ENCODE measurements at regions not wholly inside any gene's neighbourhood (a gene's known extent, or its start where the extent isn't known, plus 50 kb on each side); places are given as distances from the start of the nearest gene placed in this dataset.

- Histone ChIP-seq H4K20me1 (ENCODE audit: insufficient read depth, low read length, poor library complexity, severe bottlenecking) (no peaks in the 10 kb centered on the region), H3K4me3 (ENCODE audit: low read length, poor library complexity, severe bottlenecking) (no peak overlapping the region), H3F3A (ENCODE audit: low read depth) (no peaks in the 10 kb centered on the region), H3K9me3 (ENCODE audit: insufficient read depth, low read depth, low read length) (no peaks in the 10 kb centered on the region), H3K36me3 (ENCODE audit: insufficient read depth, low read length) (no peaks in the 10 kb centered on the region), H3K27me3 (ENCODE audit: insufficient read depth, low read length, poor library complexity, severe bottlenecking) (no peaks in the 10 kb centered on the region), H3K4me1 (ENCODE audit: insufficient read depth, low read length, poor library complexity, severe bottlenecking) (no peaks in the 10 kb centered on the region), H3K9me2 (replicated peaks; ENCODE audit: low read depth, low read length) (no peaks in the 10 kb centered on the region), H2AFZ (ENCODE audit: low read length) (no peak overlapping the region; the same call in 1 of the 2 replicates), H3K79me2 (ENCODE audit: insufficient read depth, low read length) (no peaks in the 10 kb centered on the region), H3K4me2 (ENCODE audit: low read depth, low read length, poor library complexity, severe bottlenecking) (no peak overlapping the region), H3K9ac (ENCODE audit: low read depth, low read length, poor library complexity, severe bottlenecking) (no peak overlapping the region)
- TF ChIP-seq EZH2phosphoT487 (IDR thresholded peaks at IDR 0.05; ENCODE audit: borderline replicate concordance) (no peak), CTCF (conservative IDR thresholded peaks at IDR 0.05; ENCODE audit: low read length) (no peak)
These were observed 148.7 kb upstream of the DSEL start for GRCh38 chr18:67665266-67665665.

GRCh38 chr18:67662996-67663395 lies 146.5 kb upstream of the DSEL start:
- TF ChIP-seq EZH2phosphoT487 (IDR thresholded peaks at IDR 0.05; ENCODE audit: borderline replicate concordance) (no peak), CTCF (conservative IDR thresholded peaks at IDR 0.05; ENCODE audit: low read length) (no peak)
- no peaks in the 10 kb centered on the region for H3K4me1 ChIP-seq (ENCODE audit: insufficient read depth, low read length, poor library complexity, severe bottlenecking)

GRCh38 chr18:67661555-67661954 lies 145.0 kb upstream of the DSEL start:
- H3K4me3 ChIP-seq (ENCODE audit: low read length, poor library complexity, severe bottlenecking) = no peak overlapping the region
- H3K36me3 ChIP-seq (ENCODE audit: insufficient read depth, low read length) = no peaks in the 10 kb centered on the region

More at GRCh38 chr18:67662996-67663395, 146.5 kb upstream of the DSEL start:
- Histone ChIP-seq H3K9me3 (ENCODE audit: insufficient read depth, low read depth, low read length) (no peaks in the 10 kb centered on the region), H3K36me3 (ENCODE audit: insufficient read depth, low read length) (no peaks in the 10 kb centered on the region), H3K4me3 (ENCODE audit: low read length, poor library complexity, severe bottlenecking) (no peak overlapping the region), H3F3A (ENCODE audit: low read depth) (no peaks in the 10 kb centered on the region), H3K4me2 (ENCODE audit: low read depth, low read length, poor library complexity, severe bottlenecking) (no peak overlapping the region), H2AFZ (ENCODE audit: low read length) (no peak overlapping the region), H3K27me3 (ENCODE audit: insufficient read depth, low read length, poor library complexity, severe bottlenecking) (no peaks in the 10 kb centered on the region), H4K20me1 (ENCODE audit: insufficient read depth, low read length, poor library complexity, severe bottlenecking) (no peaks in the 10 kb centered on the region), H3K9ac (ENCODE audit: low read depth, low read length, poor library complexity, severe bottlenecking) (no peak overlapping the region), H3K79me2 (ENCODE audit: insufficient read depth, low read length) (no peaks in the 10 kb centered on the region), H3K9me2 (replicated peaks; ENCODE audit: low read depth, low read length) (no peaks in the 10 kb centered on the region)

More at GRCh38 chr18:67661555-67661954, 145.0 kb upstream of the DSEL start:
- Histone ChIP-seq H3K4me2 (ENCODE audit: low read depth, low read length, poor library complexity, severe bottlenecking) (no peak overlapping the region), H3F3A (ENCODE audit: low read depth) (no peaks in the 10 kb centered on the region), H3K79me2 (ENCODE audit: insufficient read depth, low read length) (no peaks in the 10 kb centered on the region), H3K9ac (ENCODE audit: low read depth, low read length, poor library complexity, severe bottlenecking) (no peak overlapping the region), H3K4me1 (ENCODE audit: insufficient read depth, low read length, poor library complexity, severe bottlenecking) (no peaks in the 10 kb centered on the region), H4K20me1 (ENCODE audit: insufficient read depth, low read length, poor library complexity, severe bottlenecking) (no peaks in the 10 kb centered on the region), H3K27me3 (ENCODE audit: insufficient read depth, low read length, poor library complexity, severe bottlenecking) (no peaks in the 10 kb centered on the region), H3K9me2 (replicated peaks; ENCODE audit: low read depth, low read length) (no peaks in the 10 kb centered on the region), H2AFZ (ENCODE audit: low read length) (no peak overlapping the region), H3K9me3 (ENCODE audit: insufficient read depth, low read depth, low read length) (no peaks in the 10 kb centered on the region)
- no peak for TF ChIP-seq CTCF (conservative IDR thresholded peaks at IDR 0.05; ENCODE audit: low read length)
- no peak for TF ChIP-seq EZH2phosphoT487 (IDR thresholded peaks at IDR 0.05; ENCODE audit: borderline replicate concordance)
